IMR-90 (cell line): ENCODE measurements at regions not wholly inside any gene's neighbourhood (a gene's known extent, or its start where the extent isn't known, plus 50 kb on each side); places are given as distances from the start of the nearest gene placed in this dataset.

Source experiments
- ATAC-seq: fragments of 200-7000 bp; cut with Tn5 transposase; 2 replicates; pipeline ENCODE4 v1.9.1; 2020; ENCODE audit warnings: low read depth, mild to moderate bottlenecking, moderate library complexity
- BruUV-seq: library from RNA; stranded (reverse); fragments of 400-500 nt; replicated peaks from 2 replicates; lab custom pipeline; 2021; lab: Mats Ljungman, UMichigan
- CTCF ChIA-PET: fragments of 300-600 bp; formaldehyde crosslinking; extraction: SDS; loops from one replicate; lab custom pipeline; 2021; ENCODE audit warnings: antibody characterized with exemption; lab: Yijun Ruan, JAX
- POLR2A ChIA-PET: fragments of 300-600 bp; sonication (Branson Sonifier 250); formaldehyde crosslinking; loops from one replicate; lab custom pipeline; 2022; ENCODE audit warnings: antibody characterized with exemption; ENCODE audit not compliant: unreplicated experiment; lab: Charles Lee
- DNase-seq: peaks from one replicate; pipeline ENCODE4 v3.0.0; 2013
- H2AFZ ChIP-seq: replicated peaks from 2 replicates; pipeline ENCODE3; 2013; ENCODE audit warnings: low read length, mild to moderate bottlenecking; ENCODE audit not compliant: poor library complexity
- H2AK5ac ChIP-seq: 2 replicates; pipeline ENCODE4 v1.6.1; 2013; ENCODE audit warnings: low read depth, low read length, inconsistent platforms
- H2AK9ac ChIP-seq: replicated peaks from 2 replicates; pipeline ENCODE3; 2013; ENCODE audit warnings: mild to moderate bottlenecking, low read depth, low read length, moderate library complexity; ENCODE audit not compliant: poor library complexity
- H2BK120ac ChIP-seq: 2 replicates; pipeline ENCODE4 v1.6.1; 2013; ENCODE audit warnings: low read depth, low read length, inconsistent platforms
- H2BK15ac ChIP-seq: 3 replicates; pipeline ENCODE4 v1.6.1; 2013; ENCODE audit warnings: low read depth, low read length, inconsistent platforms
- H2BK20ac ChIP-seq: 2 replicates; pipeline ENCODE4 v1.6.1; 2013; ENCODE audit warnings: low read depth, mild to moderate bottlenecking, inconsistent platforms, low read length, moderate library complexity
- H2BK5ac ChIP-seq: 2 replicates; pipeline ENCODE4 v1.6.1; 2013; ENCODE audit warnings: mild to moderate bottlenecking, low read depth, low read length, inconsistent platforms; ENCODE audit not compliant: poor library complexity, severe bottlenecking
- H3K14ac ChIP-seq: replicated peaks from 2 replicates; pipeline ENCODE4 v1.6.1; 2013; ENCODE audit warnings: low read depth, low read length, inconsistent platforms
- H3K18ac ChIP-seq: 2 replicates; pipeline ENCODE4 v1.6.1; 2013; ENCODE audit warnings: low read depth, low read length, control low read depth
- H3K23ac ChIP-seq: 2 replicates; pipeline ENCODE4 v1.6.1; 2013; ENCODE audit warnings: low read depth, low read length, inconsistent platforms
- H3K27ac ChIP-seq: 2 replicates; pipeline ENCODE4 v1.5.1; 2013; ENCODE audit warnings: mild to moderate bottlenecking, control low read depth, low read length; ENCODE audit not compliant: insufficient read depth
- H3K27me3 ChIP-seq: 2 replicates; pipeline ENCODE4 v1.6.1; 2013; ENCODE audit warnings: low read length; ENCODE audit not compliant: control insufficient read depth, insufficient read depth
- H3K36me3 ChIP-seq: 2 replicates; pipeline ENCODE4 v1.6.1; 2013; ENCODE audit warnings: low read length, mixed read lengths; ENCODE audit not compliant: control insufficient read depth, insufficient read depth
- H3K4ac ChIP-seq: 2 replicates; pipeline ENCODE4 v1.6.1; 2013; ENCODE audit warnings: low read depth, low read length, inconsistent platforms
- H3K4me1 ChIP-seq: 2 replicates; pipeline ENCODE4 v1.6.1; 2013; ENCODE audit warnings: low read length, mixed read lengths; ENCODE audit not compliant: control insufficient read depth, insufficient read depth
- H3K4me2 ChIP-seq: 2 replicates; pipeline ENCODE4 v1.6.1; 2013; ENCODE audit warnings: low read depth, mild to moderate bottlenecking, control low read depth, low read length, moderate library complexity
- H3K4me3 ChIP-seq: 2 replicates; pipeline ENCODE4 v1.5.1; 2013; ENCODE audit warnings: low read depth, mild to moderate bottlenecking, control low read depth, low read length, moderate library complexity; ENCODE audit not compliant: insufficient read depth
- H3K56ac ChIP-seq: 2 replicates; pipeline ENCODE4 v1.6.1; 2013; ENCODE audit warnings: low read length, inconsistent platforms; ENCODE audit not compliant: insufficient read depth; ENCODE audit errors: extremely low read depth
- H3K79me1 ChIP-seq, 2 experiments: 2 replicates each; pipeline ENCODE4 v1.6.1; 2013; ENCODE audit warnings: low read length in 2 of 2, inconsistent platforms in 1 of 2, low read depth in 1 of 2
- H3K9ac ChIP-seq: 2 replicates; pipeline ENCODE4 v1.6.1; 2013; ENCODE audit warnings: low read depth, low read length, control low read depth
- H3K9me1 ChIP-seq: 2 replicates; pipeline ENCODE4 v1.6.1; 2013; ENCODE audit warnings: low read length, inconsistent platforms; ENCODE audit not compliant: insufficient read depth
- H3K9me3 ChIP-seq: 2 replicates; pipeline ENCODE4 v1.6.1; 2013; ENCODE audit warnings: low read length; ENCODE audit not compliant: control insufficient read depth, insufficient read depth
- H4K20me1 ChIP-seq: 2 replicates; pipeline ENCODE4 v1.6.1; 2013; ENCODE audit warnings: low read length, inconsistent platforms; ENCODE audit not compliant: insufficient read depth
- H4K5ac ChIP-seq: 2 replicates; pipeline ENCODE4 v1.6.1; 2013; ENCODE audit warnings: mild to moderate bottlenecking, low read depth, low read length, control low read depth
- H4K8ac ChIP-seq, 2 experiments: 2 replicates each; pipeline ENCODE4 v1.6.1; 2013; ENCODE audit warnings: low read depth in 2 of 2, low read length in 2 of 2, control low read depth in 1 of 2, inconsistent platforms in 1 of 2
- H4K91ac ChIP-seq: 2 replicates; pipeline ENCODE4 v1.6.1; 2013; ENCODE audit warnings: low read depth, low read length, inconsistent platforms; ENCODE audit not compliant: insufficient read depth
- BHLHE40 ChIP-seq: fragments of 150-350 bp; IDR thresholded peaks from 2 replicates; pipeline ENCODE4 v1.6.1; 2016; ENCODE audit warnings: mild to moderate bottlenecking, low read depth, low read length
- MAFK ChIP-seq: IDR thresholded peaks from 2 replicates; pipeline ENCODE4 v1.6.1; 2012; ENCODE audit warnings: low read depth, low read length, improper control_type of control experiment
- MXI1 ChIP-seq: IDR thresholded peaks from 2 replicates; pipeline ENCODE4 v1.6.1; 2012; ENCODE audit warnings: low read depth, mild to moderate bottlenecking, low read length, moderate library complexity, borderline replicate concordance
- POLR2A ChIP-seq: IDR thresholded peaks from 2 replicates; pipeline ENCODE4 v1.6.1; 2012; ENCODE audit warnings: mild to moderate bottlenecking, low read depth, low read length
- RAD21 ChIP-seq: IDR thresholded peaks from 2 replicates; pipeline ENCODE4 v1.6.1; 2012; ENCODE audit warnings: low read length, improper control_type of control experiment
- RFX5 ChIP-seq: IDR thresholded peaks from 2 replicates; pipeline ENCODE4 v1.8.0; 2012; ENCODE audit warnings: low read depth, mild to moderate bottlenecking, low read length, moderate library complexity
- WGBS, 2 experiments: methylation state at CpG; one replicate each; pipeline versions ENCODE4 v1.1.5 to v1.1.7; 2013; ENCODE audit warnings: missing lambda C conversion rate in 2 of 2; ENCODE audit not compliant: insufficient read length in 1 of 2; ENCODE audit errors: extremely low coverage in 2 of 2; 5-methylcytosine and 5-hydroxymethylcytosine counted together
- dilution Hi-C: fragments of 300-500 bp; cut with HindIII; formaldehyde crosslinking; loops from one replicate; pipeline ENCODE4 v1.14.3; 2018; ENCODE audit warnings: low sequenced_read_pairs; ENCODE audit not compliant: unreplicated experiment
- in situ Hi-C: fragments of 300-500 bp; cut with MboI; formaldehyde crosslinking; loops from 3 replicates; pipeline ENCODE4 v1.14.3; 2019; ENCODE audit warnings: low sequenced_read_pairs, inconsistent platforms, mixed read lengths
- intact Hi-C: fragments of 100-400 bp; cut with micrococcal nuclease; formaldehyde crosslinking; loops from 2 replicates; pipeline ENCODE4 v1.10.0; 2022

DNA sequence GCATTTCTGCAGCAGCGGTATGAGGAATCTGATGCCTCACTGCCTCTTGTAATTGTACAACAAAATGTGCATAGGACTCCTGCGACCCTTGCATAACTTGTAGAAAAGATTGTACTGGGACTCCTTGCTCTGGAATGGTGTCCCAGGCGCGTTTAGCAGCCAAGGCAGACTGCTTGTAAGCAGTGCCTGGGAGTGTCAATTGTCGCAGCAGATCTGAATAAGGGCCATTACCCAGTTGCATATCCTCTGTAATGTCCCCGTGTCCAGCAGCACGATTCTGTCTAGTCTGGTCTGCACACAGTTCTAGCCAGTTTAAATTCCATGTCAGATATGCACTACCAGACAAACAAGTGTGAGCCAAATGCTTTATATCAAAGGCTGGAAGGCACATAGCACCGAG is 70.7 kb upstream of the BTN3A2 start:
- no peak overlapping the region for H3K4me3 ChIP-seq
- no peaks in the 10 kb centered on the region for H4K20me1 ChIP-seq
- no peaks in the 10 kb centered on the region for H3K9me3 ChIP-seq
- WGBS, 2 experiments = 81% methylated on average over 7 of the region's 8 CpGs; no CpG with 5 or more reads in 1 of the 2 experiments
- H3K14ac ChIP-seq = no peak overlapping the region
- H2BK20ac ChIP-seq = no peak overlapping the region
- H4K8ac ChIP-seq = no peak overlapping the region
- no peak overlapping the region for H2AK5ac ChIP-seq
- no peak for TF ChIP-seq BHLHE40
- no peak for TF ChIP-seq MXI1
- no peak for TF ChIP-seq POLR2A
- no peak for TF ChIP-seq RFX5
- TF ChIP-seq MAFK = no peak
- TF ChIP-seq RAD21 = no peak
- H2BK120ac ChIP-seq = no peak overlapping the region
- DNase-seq (no peak), ATAC-seq (no peak)
- no peaks in the 10 kb centered on the region for H3K27me3 ChIP-seq
- H3K36me3 ChIP-seq = no peaks in the 10 kb centered on the region
- no peak overlapping the region for H3K27ac ChIP-seq
- in situ Hi-C loops (loop anchor here (25.0 kb wide), 1 partner anchor 843 kb away; a partner anchor contains a TSS), intact Hi-C loops (no loop called here), dilution Hi-C loops (no loop called here)
- BruUV-seq = no TSS peak
- no peak overlapping the region for H3K4me2 ChIP-seq
- H3K4ac ChIP-seq = no peak overlapping the region
- peaks cover 6% of the 10 kb centered on the region for H3K9me1 ChIP-seq
- CTCF ChIA-PET = no interaction called here
- H4K91ac ChIP-seq = no peak overlapping the region
- no peak overlapping the region for H3K18ac ChIP-seq
- no peak overlapping the region for H3K23ac ChIP-seq
- POLR2A ChIA-PET = no interaction called here
- H3K56ac ChIP-seq = no peak overlapping the region
- H2BK5ac ChIP-seq = no peak overlapping the region
- no peaks in the 10 kb centered on the region for H3K79me1 ChIP-seq
- H2AFZ ChIP-seq = no peak overlapping the region
- H3K9ac ChIP-seq = no peak overlapping the region
- no peak overlapping the region for H2BK15ac ChIP-seq
- H2AK9ac ChIP-seq = no peak overlapping the region
- H3K4me1 ChIP-seq = peaks cover 7% of the 10 kb centered on the region; the same call in 1 of the 2 replicates
- H4K5ac ChIP-seq = no peak overlapping the region
